OCI-LY1 (cell line): ENCODE measurements at regions not wholly inside any gene's neighbourhood (a gene's known extent, or its start where the extent isn't known, plus 50 kb on each side); places are given as distances from the start of the nearest gene placed in this dataset.

Experiments
- CTCF ChIP-seq: fragments of 200-600 bp; sonication (generic), shearing (Covaris generic); IDR thresholded peaks from 2 replicates; pipeline ENCODE4 v1.5.1; 2017; ENCODE audit warnings: mild to moderate bottlenecking, antibody characterized with exemption, low read length, moderate library complexity, mixed read lengths
- EZH2 ChIP-seq: fragments of 200-600 bp; sonication (generic), shearing (Covaris generic); IDR thresholded peaks from 2 replicates; pipeline ENCODE4 v1.8.0; 2017; ENCODE audit warnings: borderline replicate concordance, mixed run types, mild to moderate bottlenecking, antibody characterized with exemption, low read length, moderate library complexity, mixed read lengths

DNA sequence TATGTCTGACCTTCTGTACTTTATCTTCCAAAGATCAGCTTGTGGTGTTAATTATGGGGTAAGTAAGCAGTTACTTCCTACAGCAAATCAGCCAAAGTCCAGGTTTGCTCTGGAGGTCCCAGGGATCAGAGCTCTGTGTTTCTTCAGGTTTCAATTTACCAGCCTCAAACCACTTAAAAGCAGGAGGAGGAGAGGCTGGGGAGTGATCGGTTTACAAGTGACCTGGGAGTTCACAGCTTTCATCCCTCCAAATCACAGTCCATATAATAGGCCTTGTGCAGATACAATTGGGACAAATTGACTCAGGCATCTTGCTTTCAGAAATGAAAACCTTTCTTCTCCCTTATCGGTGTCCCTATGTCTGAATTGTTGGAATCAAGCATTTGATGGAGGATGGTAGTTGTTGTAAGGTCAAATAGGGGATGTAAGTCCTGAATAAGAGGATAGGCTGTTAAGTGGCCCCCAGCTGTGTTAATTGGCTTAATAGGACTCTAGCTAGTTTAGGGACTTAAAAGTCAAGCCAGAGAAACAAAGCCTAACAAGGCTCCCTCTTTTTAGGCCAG is 188.0 kb upstream of the NT5C1B start:
- no peak for TF ChIP-seq CTCF
- TF ChIP-seq EZH2: no peak
